SK-N-MC (cell line): ENCODE measurements at regions not wholly inside any gene's neighbourhood (a gene's known extent, or its start where the extent isn't known, plus 50 kb on each side); places are given as distances from the start of the nearest gene placed in this dataset.

Source experiments
- EZH2 ChIP-seq: fragments of 200-600 bp; sonication (generic); IDR thresholded peaks from one replicate; pipeline ENCODE4 v1.6.1; 2017; ENCODE audit warnings: antibody characterized with exemption
- POLR2AphosphoS5 ChIP-seq: IDR thresholded peaks from 2 replicates; pipeline ENCODE4 v1.6.1; 2012; ENCODE audit warnings: mild to moderate bottlenecking, low read depth, low read length, borderline replicate concordance

GRCh38 chr5:74252044-74252443 lies 388.5 kb downstream of the ENC1 start:
- no peak for TF ChIP-seq EZH2
- TF ChIP-seq POLR2AphosphoS5, result no peak
